GM23338 (cell line): ENCODE measurements at regions not wholly inside any gene's neighbourhood (a gene's known extent, or its start where the extent isn't known, plus 50 kb on each side); places are given as distances from the start of the nearest gene placed in this dataset.

ENCODE experiments used
- ATAC-seq: fragments of 200-7000 bp; cut with Tn5 transposase; 3 replicates; pipeline ENCODE4 v1.9.1; 2020
- DNase-seq: peaks from one replicate; pipeline ENCODE4 v3.0.0-alpha.2; 2015; ENCODE audit warnings: low spot score
- H2AFZ ChIP-seq: fragments of 200-600 bp; sonication (generic); 2 replicates; pipeline ENCODE4 v1.8.0; 2016; ENCODE audit warnings: antibody characterized with exemption, mild to moderate bottlenecking, moderate library complexity
- H3F3A ChIP-seq: fragments of 200-600 bp; sonication (generic); replicated peaks from 2 replicates; pipeline ENCODE4 v1.8.0; 2017; ENCODE audit warnings: antibody characterized with exemption, mixed run types, low read depth
- H3K27ac ChIP-seq: fragments of 200-600 bp; sonication (generic); 2 replicates; pipeline ENCODE4 v1.6.1; 2016; ENCODE audit warnings: low read depth
- H3K27me3 ChIP-seq: fragments of 200-600 bp; sonication (generic); 2 replicates; pipeline ENCODE4 v1.8.0; 2016; ENCODE audit warnings: mild to moderate bottlenecking, mixed run types, moderate library complexity; ENCODE audit not compliant: insufficient read depth
- H3K36me3 ChIP-seq: fragments of 200-600 bp; sonication (generic); 2 replicates; pipeline ENCODE4 v1.8.0; 2016; ENCODE audit warnings: mild to moderate bottlenecking; ENCODE audit not compliant: insufficient read depth
- H3K4me1 ChIP-seq: fragments of 200-600 bp; sonication (generic); 2 replicates; pipeline ENCODE4 v1.8.0; 2016; ENCODE audit warnings: mild to moderate bottlenecking, moderate library complexity; ENCODE audit not compliant: insufficient read depth
- H3K4me2 ChIP-seq: fragments of 200-600 bp; sonication (generic); 2 replicates; pipeline ENCODE4 v1.7.1; 2017; ENCODE audit warnings: mixed run types
- H3K4me3 ChIP-seq: fragments of 200-600 bp; sonication (generic); 2 replicates; pipeline ENCODE4 v1.6.1; 2016; ENCODE audit warnings: mixed run types
- H3K79me2 ChIP-seq: fragments of 200-600 bp; sonication (generic); replicated peaks from 2 replicates; pipeline ENCODE4 v1.8.0; 2017; ENCODE audit warnings: mild to moderate bottlenecking; ENCODE audit not compliant: insufficient read depth
- H3K9me2 ChIP-seq: fragments of 200-600 bp; sonication (generic); 2 replicates; pipeline ENCODE4 v1.8.0; 2017; ENCODE audit not compliant: insufficient read depth
- H4K20me1 ChIP-seq: fragments of 200-600 bp; sonication (generic); replicated peaks from 2 replicates; pipeline ENCODE4 v1.8.0; 2017; ENCODE audit warnings: mild to moderate bottlenecking; ENCODE audit not compliant: insufficient read depth
- H3K27ac Mint-ChIP-seq: 2 replicates; pipeline ENCODE4 v1.8.0; 2020; ENCODE audit warnings: inconsistent platforms, mild to moderate bottlenecking, moderate library complexity, mixed read lengths
- H3K27me3 Mint-ChIP-seq: 3 replicates; pipeline ENCODE4 v1.8.0; 2022; ENCODE audit warnings: low read depth, mild to moderate bottlenecking, moderate library complexity, mixed read lengths, inconsistent platforms; ENCODE audit not compliant: insufficient read depth, poor library complexity
- H3K36me3 Mint-ChIP-seq: 3 replicates; pipeline ENCODE4 v1.8.0; 2021; ENCODE audit warnings: low read depth, mild to moderate bottlenecking, inconsistent platforms, moderate library complexity, mixed read lengths
- H3K4me1 Mint-ChIP-seq: 3 replicates; pipeline ENCODE4 v1.8.0; 2020; ENCODE audit warnings: mild to moderate bottlenecking, inconsistent platforms, mixed read lengths
- H3K4me3 Mint-ChIP-seq: 3 replicates; pipeline ENCODE4 v1.8.0; 2021; ENCODE audit warnings: moderate library complexity, mild to moderate bottlenecking, inconsistent platforms, mixed read lengths
- H3K9me3 Mint-ChIP-seq: 3 replicates; pipeline ENCODE4 v1.8.0; 2020; ENCODE audit warnings: moderate library complexity, mild to moderate bottlenecking, inconsistent platforms, mixed read lengths
- CREB1 ChIP-seq: fragments of 250-450 bp; sonication (Bioruptor Pico); IDR thresholded peaks from 2 replicates; pipeline ENCODE4 v1.5.0; 2020; ENCODE audit warnings: low read depth, mild to moderate bottlenecking, moderate library complexity
- ETS1 ChIP-seq: IDR thresholded peaks from 2 replicates; pipeline ENCODE4 v1.6.1; 2016; ENCODE audit warnings: antibody characterized with exemption
- JUNB ChIP-seq: IDR thresholded peaks from one replicate; pipeline ENCODE4 v1.6.1; 2016; ENCODE audit warnings: antibody characterized with exemption; ENCODE audit not compliant: unreplicated experiment
- POLR2AphosphoS5 ChIP-seq: IDR thresholded peaks from 2 replicates; pipeline ENCODE4 v1.6.1; 2016; ENCODE audit warnings: antibody characterized with exemption, low read depth
- STAT1 ChIP-seq: IDR thresholded peaks from one replicate; pipeline ENCODE4 v1.6.1; 2016; ENCODE audit warnings: antibody characterized with exemption; ENCODE audit not compliant: unreplicated experiment
- ZNF114 ChIP-seq: fragments of 250-450 bp; sonication (Bioruptor Pico); IDR thresholded peaks from 2 replicates; pipeline ENCODE4 v1.5.0; 2020; ENCODE audit warnings: mild to moderate bottlenecking, moderate library complexity
- ZNF331 ChIP-seq: fragments of 250-450 bp; sonication (Bioruptor Pico); IDR thresholded peaks from 2 replicates; pipeline ENCODE4 v1.5.0; 2020; ENCODE audit warnings: low read depth, mild to moderate bottlenecking, moderate library complexity
- ZNF462 ChIP-seq: fragments of 250-450 bp; sonication (Bioruptor Pico); IDR thresholded peaks from 2 replicates; pipeline ENCODE4 v1.5.0; 2020; ENCODE audit warnings: mild to moderate bottlenecking, moderate library complexity

- no peak for TF ChIP-seq ZNF462 (CRISPR knock-in tag)
- TF ChIP-seq ZNF114 (CRISPR knock-in tag): no peak
Observed at GRCh38 chr6:141151710-141152417, 980.9 kb upstream of the GJE1 start (continued).

GRCh38 chr6:141141870-141142269 lies 990.9 kb upstream of the GJE1 start:
- Mint-ChIP-seq H3K36me3 (no peaks in the 10 kb centered on the region), H3K9me3 (no peaks in the 10 kb centered on the region), H3K27me3 (no peaks in the 10 kb centered on the region), H3K4me3 (no peak overlapping the region), H3K4me1 (no peaks in the 10 kb centered on the region), H3K27ac (no peak overlapping the region)
- no peak for DNase-seq
- no peak for ATAC-seq
- Histone ChIP-seq H3K9me2 (no peaks in the 10 kb centered on the region), H2AFZ (no peak overlapping the region), H3K27ac (no peak overlapping the region), H3K79me2 (no peaks in the 10 kb centered on the region), H3K36me3 (no peaks in the 10 kb centered on the region), H3K4me2 (no peak overlapping the region), H3K4me1 (no peaks in the 10 kb centered on the region), H3K27me3 (no peaks in the 10 kb centered on the region), H3K4me3 (no peak overlapping the region), H3F3A (no peaks in the 10 kb centered on the region), H4K20me1 (no peaks in the 10 kb centered on the region)
- no peak for TF ChIP-seq STAT1
- no peak for TF ChIP-seq ZNF331
- no peak for TF ChIP-seq ZNF114 (CRISPR knock-in tag)
- TF ChIP-seq ZNF462 (CRISPR knock-in tag): no peak
- no peak for TF ChIP-seq ETS1
- no peak for TF ChIP-seq POLR2AphosphoS5
- no peak for TF ChIP-seq CREB1 (CRISPR knock-in tag)
- TF ChIP-seq JUNB: no peak
